ENCODE measurements at regions not wholly inside any gene's neighbourhood (a gene's known extent, or its start where the extent isn't known, plus 50 kb on each side); places are given as distances from the start of the nearest gene placed in this dataset.

DNA sequence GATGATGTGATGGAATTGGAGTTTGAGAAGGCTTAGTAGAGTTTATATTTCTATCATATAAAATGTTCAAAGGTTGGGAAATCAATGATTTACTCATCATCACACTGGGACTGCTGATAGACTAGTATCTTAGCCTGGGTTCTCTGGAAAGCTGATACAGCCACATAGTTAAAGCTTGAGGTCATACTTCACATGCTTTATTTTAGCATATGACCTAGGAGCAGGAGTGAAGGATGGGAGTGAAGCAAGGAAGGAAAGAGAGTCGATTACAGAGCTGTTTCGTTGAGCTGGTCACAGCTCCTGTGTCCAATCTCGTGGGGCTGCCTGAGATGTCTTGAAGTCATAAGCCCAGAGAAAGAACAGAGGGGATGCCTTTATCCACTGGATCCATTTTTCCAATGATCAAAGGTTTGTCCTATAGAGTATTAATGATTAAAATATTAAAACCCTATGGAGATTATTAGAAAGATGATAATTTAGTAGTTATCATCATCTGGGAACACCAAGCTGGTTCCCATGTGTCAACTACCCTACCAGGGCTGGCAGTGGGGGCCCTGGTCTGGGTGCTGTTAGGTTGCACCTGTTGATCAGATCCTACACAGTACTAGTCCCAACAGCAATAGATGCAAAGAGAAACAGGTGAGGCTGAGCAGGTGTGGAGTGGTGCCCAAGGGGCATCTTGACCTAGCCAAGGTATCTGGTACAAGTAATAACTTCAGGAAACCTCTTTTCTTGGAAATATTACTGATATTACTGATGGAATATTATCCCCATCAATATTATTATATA, 77.8 kb downstream of the BAMBI start:
- TF ChIP-seq, protein P1, sequence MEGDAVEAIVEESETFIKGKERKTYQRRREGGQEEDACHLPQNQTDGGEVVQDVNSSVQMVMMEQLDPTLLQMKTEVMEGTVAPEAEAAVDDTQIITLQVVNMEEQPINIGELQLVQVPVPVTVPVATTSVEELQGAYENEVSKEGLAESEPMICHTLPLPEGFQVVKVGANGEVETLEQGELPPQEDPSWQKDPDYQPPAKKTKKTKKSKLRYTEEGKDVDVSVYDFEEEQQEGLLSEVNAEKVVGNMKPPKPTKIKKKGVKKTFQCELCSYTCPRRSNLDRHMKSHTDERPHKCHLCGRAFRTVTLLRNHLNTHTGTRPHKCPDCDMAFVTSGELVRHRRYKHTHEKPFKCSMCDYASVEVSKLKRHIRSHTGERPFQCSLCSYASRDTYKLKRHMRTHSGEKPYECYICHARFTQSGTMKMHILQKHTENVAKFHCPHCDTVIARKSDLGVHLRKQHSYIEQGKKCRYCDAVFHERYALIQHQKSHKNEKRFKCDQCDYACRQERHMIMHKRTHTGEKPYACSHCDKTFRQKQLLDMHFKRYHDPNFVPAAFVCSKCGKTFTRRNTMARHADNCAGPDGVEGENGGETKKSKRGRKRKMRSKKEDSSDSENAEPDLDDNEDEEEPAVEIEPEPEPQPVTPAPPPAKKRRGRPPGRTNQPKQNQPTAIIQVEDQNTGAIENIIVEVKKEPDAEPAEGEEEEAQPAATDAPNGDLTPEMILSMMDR (conservative IDR thresholded peaks at IDR 0.05; ENCODE audit: low read depth, low read length): no peak
- TF ChIP-seq EZH2 (IDR thresholded peaks at IDR 0.05; ENCODE audit: borderline replicate concordance, low read depth, low read length, poor library complexity, severe bottlenecking): no peak

Measured in A673 (cell line).